ENCODE measurements at regions not wholly inside any gene's neighbourhood (a gene's known extent, or its start where the extent isn't known, plus 50 kb on each side); places are given as distances from the start of the nearest gene placed in this dataset.

DNA sequence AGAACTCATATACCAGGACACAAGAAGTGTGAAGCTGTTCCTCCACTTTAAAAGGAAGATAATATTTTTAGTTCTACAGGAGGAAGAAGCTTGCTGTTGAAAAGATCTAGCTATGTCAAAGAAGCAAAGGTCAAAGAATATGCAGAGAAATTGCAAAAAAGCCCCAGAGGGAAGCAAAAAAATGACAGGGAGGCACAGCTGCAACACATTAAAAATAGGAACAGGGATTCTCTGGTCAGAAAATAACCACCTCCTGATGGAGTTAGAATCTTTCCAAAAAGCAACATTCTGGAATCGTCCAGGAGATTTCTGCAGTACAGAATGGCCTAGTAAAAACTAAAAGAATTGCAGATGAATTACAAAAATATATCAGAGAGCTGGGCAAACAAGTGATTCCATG, 238.9 kb upstream of the PRMT6 start:
- H3K4me3 ChIP-seq (ENCODE audit: low read depth, low read length, poor library complexity, severe bottlenecking) = no peak overlapping the region
- CTCF ChIA-PET (ENCODE audit: unreplicated experiment) = no interaction called here

DNA sequence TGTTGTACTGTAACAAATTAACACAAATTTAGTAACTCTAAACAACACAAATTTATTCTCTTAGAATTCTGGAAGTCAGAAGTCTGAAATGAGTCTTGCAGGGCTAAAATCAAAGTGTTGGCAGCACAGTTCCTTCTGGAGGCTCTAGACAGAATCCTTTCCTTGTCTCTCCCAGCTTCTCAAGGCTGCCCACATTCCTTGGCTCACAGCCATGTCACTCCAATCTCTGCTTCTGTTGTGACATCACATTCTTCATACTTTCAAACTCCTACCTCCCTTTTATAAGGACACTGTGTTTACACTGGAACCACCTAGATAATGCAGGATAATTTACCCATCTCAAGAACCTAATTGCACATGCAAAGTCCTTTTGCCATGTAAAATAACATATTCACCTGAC, 225.0 kb upstream of the PRMT6 start:
- no peak overlapping the region for H3K4me2 ChIP-seq (ENCODE audit: low read length)
- no peaks in the 10 kb centered on the region for H4K20me1 ChIP-seq (ENCODE audit: insufficient read depth, low read length)
- H3K36me3 ChIP-seq (ENCODE audit: insufficient read depth, low read length) = no peaks in the 10 kb centered on the region
- ChIA-PET CTCF (ENCODE audit: unreplicated experiment) (no interaction called here), POLR2A (no interaction called here)
- no peak overlapping the region for H3K4me3 ChIP-seq (ENCODE audit: low read depth, low read length, poor library complexity, severe bottlenecking)
- H3K4me1 ChIP-seq (ENCODE audit: insufficient read depth, low read length, poor library complexity, severe bottlenecking) = no peaks in the 10 kb centered on the region
- H3K79me2 ChIP-seq (ENCODE audit: insufficient read depth, low read depth, low read length) = no peaks in the 10 kb centered on the region
- H3K27ac ChIP-seq (ENCODE audit: low read depth, low read length, poor library complexity, severe bottlenecking) = no peak overlapping the region
- H2AFZ ChIP-seq (ENCODE audit: low read length) = no peak overlapping the region
- intact Hi-C loops (cut with micrococcal nuclease; ENCODE audit: unreplicated experiment) = no loop called here
- no peak for TF ChIP-seq EZH2phosphoT487 (IDR thresholded peaks at IDR 0.05; ENCODE audit: borderline replicate concordance, low read depth, low read length)
- TF ChIP-seq, protein P1, sequence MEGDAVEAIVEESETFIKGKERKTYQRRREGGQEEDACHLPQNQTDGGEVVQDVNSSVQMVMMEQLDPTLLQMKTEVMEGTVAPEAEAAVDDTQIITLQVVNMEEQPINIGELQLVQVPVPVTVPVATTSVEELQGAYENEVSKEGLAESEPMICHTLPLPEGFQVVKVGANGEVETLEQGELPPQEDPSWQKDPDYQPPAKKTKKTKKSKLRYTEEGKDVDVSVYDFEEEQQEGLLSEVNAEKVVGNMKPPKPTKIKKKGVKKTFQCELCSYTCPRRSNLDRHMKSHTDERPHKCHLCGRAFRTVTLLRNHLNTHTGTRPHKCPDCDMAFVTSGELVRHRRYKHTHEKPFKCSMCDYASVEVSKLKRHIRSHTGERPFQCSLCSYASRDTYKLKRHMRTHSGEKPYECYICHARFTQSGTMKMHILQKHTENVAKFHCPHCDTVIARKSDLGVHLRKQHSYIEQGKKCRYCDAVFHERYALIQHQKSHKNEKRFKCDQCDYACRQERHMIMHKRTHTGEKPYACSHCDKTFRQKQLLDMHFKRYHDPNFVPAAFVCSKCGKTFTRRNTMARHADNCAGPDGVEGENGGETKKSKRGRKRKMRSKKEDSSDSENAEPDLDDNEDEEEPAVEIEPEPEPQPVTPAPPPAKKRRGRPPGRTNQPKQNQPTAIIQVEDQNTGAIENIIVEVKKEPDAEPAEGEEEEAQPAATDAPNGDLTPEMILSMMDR (conservative IDR thresholded peaks at IDR 0.05; ENCODE audit: low read length) = no peak
- 0 out of 2 replicates have a peak, but pooled peaks cover 5% of the 10 kb centered on the region for H3K9me2 ChIP-seq (ENCODE audit: insufficient read depth, low read length)
- BruUV-seq (replicated peaks) = no TSS peak
- peaks cover 11% of the 10 kb centered on the region; the same call in 1 of the 2 replicates for H3K9me3 ChIP-seq (ENCODE audit: low read length)
- no peak for DNase-seq (ENCODE audit: low spot score)

More for the DNA sequence above, 238.9 kb upstream of the PRMT6 start:
- no peaks in the 10 kb centered on the region for H3K4me1 ChIP-seq (ENCODE audit: insufficient read depth, low read length, poor library complexity, severe bottlenecking)
- POLR2A ChIA-PET = interaction anchor here (0.6 to 0.8 kb wide), 4 partner anchors 21 to 714 kb away, joined by 3 to 4 read pairs (median 4); no protein-coding TSS in a partner anchor
- H3K27ac ChIP-seq (ENCODE audit: low read depth, low read length, poor library complexity, severe bottlenecking) = no peak overlapping the region
- BruUV-seq (replicated peaks) = no TSS peak
- no peak overlapping the region for H2AFZ ChIP-seq (ENCODE audit: low read length)
- no peaks in the 10 kb centered on the region for H4K20me1 ChIP-seq (ENCODE audit: insufficient read depth, low read length)
- no peak overlapping the region for H3K4me2 ChIP-seq (ENCODE audit: low read length)
- H3K36me3 ChIP-seq (ENCODE audit: insufficient read depth, low read length) = no peaks in the 10 kb centered on the region
- no peak for DNase-seq (ENCODE audit: low spot score)
- no peaks in the 10 kb centered on the region for H3K9me2 ChIP-seq (ENCODE audit: insufficient read depth, low read length)
- intact Hi-C loops (cut with micrococcal nuclease; ENCODE audit: unreplicated experiment) = no loop called here
- no peaks in the 10 kb centered on the region for H3K79me2 ChIP-seq (ENCODE audit: insufficient read depth, low read depth, low read length)
- H3K9me3 ChIP-seq (ENCODE audit: low read length) = no peaks in the 10 kb centered on the region
- TF ChIP-seq, protein P1 (conservative IDR thresholded peaks at IDR 0.05; ENCODE audit: low read length) = no peak
- no peak for TF ChIP-seq EZH2phosphoT487 (IDR thresholded peaks at IDR 0.05; ENCODE audit: borderline replicate concordance, low read depth, low read length)

DNA sequence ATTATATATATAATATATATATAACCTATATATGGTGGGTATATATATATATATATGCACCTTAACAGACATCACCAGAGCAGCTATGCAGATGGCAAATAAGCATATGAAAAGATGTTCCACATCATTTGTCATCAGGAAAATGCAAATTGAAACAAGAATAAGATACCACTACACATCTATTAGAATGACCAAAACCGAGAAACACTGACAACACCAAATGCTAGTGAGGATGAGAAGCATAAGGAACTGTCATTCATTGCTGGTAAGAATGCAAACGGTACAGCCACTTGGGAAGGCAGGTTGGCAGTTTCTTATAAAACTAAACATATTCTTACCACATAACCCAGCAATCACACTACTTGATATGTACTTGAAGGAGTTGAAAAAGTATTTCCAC, 219.8 kb upstream of the PRMT6 start:
- no TSS peak for BruUV-seq (replicated peaks)
- Histone ChIP-seq H3K79me2 (ENCODE audit: insufficient read depth, low read depth, low read length) (no peaks in the 10 kb centered on the region), H3K4me2 (ENCODE audit: low read length) (no peak overlapping the region), H3K4me1 (ENCODE audit: insufficient read depth, low read length, poor library complexity, severe bottlenecking) (no peaks in the 10 kb centered on the region), H3K9me3 (ENCODE audit: low read length) (no peaks in the 10 kb centered on the region), H4K20me1 (ENCODE audit: insufficient read depth, low read length) (no peaks in the 10 kb centered on the region), H3K27ac (ENCODE audit: low read depth, low read length, poor library complexity, severe bottlenecking) (no peak overlapping the region), H2AFZ (ENCODE audit: low read length) (no peak overlapping the region), H3K4me3 (ENCODE audit: low read depth, low read length, poor library complexity, severe bottlenecking) (no peak overlapping the region), H3K36me3 (ENCODE audit: insufficient read depth, low read length) (no peaks in the 10 kb centered on the region), H3K9me2 (ENCODE audit: insufficient read depth, low read length) (no peaks in the 10 kb centered on the region)
- ChIA-PET POLR2A (interaction anchor here (0.6 kb wide), 1 partner anchor 220 kb away, joined by 3 read pairs; the partner anchor contains the start of gene PRMT6), CTCF (ENCODE audit: unreplicated experiment) (no interaction called here)
- DNase-seq (ENCODE audit: low spot score) = no peak
- intact Hi-C loops (cut with micrococcal nuclease; ENCODE audit: unreplicated experiment) = no loop called here
- TF ChIP-seq, protein P1 (conservative IDR thresholded peaks at IDR 0.05; ENCODE audit: low read length) = no peak
- no peak for TF ChIP-seq EZH2phosphoT487 (IDR thresholded peaks at IDR 0.05; ENCODE audit: borderline replicate concordance, low read depth, low read length)

Measured in OCI-LY7 (cell line).